ENCODE measurements at regions not wholly inside any gene's neighbourhood (a gene's known extent, or its start where the extent isn't known, plus 50 kb on each side); places are given as distances from the start of the nearest gene placed in this dataset.

- no peak for DNase-seq (ENCODE audit: insufficient read length, low spot score)
- TF ChIP-seq CTCF (IDR thresholded peaks at IDR 0.05; ENCODE audit: insufficient read depth, missing control alignments) = no peak
- FAIRE-seq = no peak
These were observed 905.4 kb downstream of the ROBO2 start for GRCh38 chr3:77945320-77945719.

- DNase-seq (ENCODE audit: insufficient read length, low spot score) (no peak), FAIRE-seq (no peak)
- no peak for TF ChIP-seq CTCF (IDR thresholded peaks at IDR 0.05; ENCODE audit: insufficient read depth, missing control alignments)
These were observed 907.8 kb downstream of the ROBO2 start for GRCh38 chr3:77947671-77948070.

GRCh38 chr3:77967621-77968020, 927.7 kb downstream of the ROBO2 start:
- no peak for FAIRE-seq
- no peak for DNase-seq (ENCODE audit: insufficient read length, low spot score)
- TF ChIP-seq CTCF (IDR thresholded peaks at IDR 0.05; ENCODE audit: insufficient read depth, missing control alignments) = no peak

- no peak for TF ChIP-seq CTCF (IDR thresholded peaks at IDR 0.05; ENCODE audit: insufficient read depth, missing control alignments)
- no peak for FAIRE-seq
These were observed 936.2 kb downstream of the ROBO2 start for GRCh38 chr3:77976079-77976478.

GRCh38 chr3:78003090-78003489, 963.2 kb downstream of the ROBO2 start:
- no peak for TF ChIP-seq CTCF (IDR thresholded peaks at IDR 0.05; ENCODE audit: insufficient read depth, missing control alignments)
- no peak for DNase-seq (ENCODE audit: insufficient read length, low spot score)
- no peak for FAIRE-seq

More at GRCh38 chr3:77976079-77976478, 936.2 kb downstream of the ROBO2 start:
- no peak for DNase-seq (ENCODE audit: insufficient read length, low spot score)

- DNase-seq (ENCODE audit: insufficient read length, low spot score) = no peak
- FAIRE-seq = no peak
- no peak for TF ChIP-seq CTCF (IDR thresholded peaks at IDR 0.05; ENCODE audit: insufficient read depth, missing control alignments)
These were observed 964.7 kb downstream of the ROBO2 start for GRCh38 chr3:78004571-78004970.

- no peak for FAIRE-seq
- DNase-seq (ENCODE audit: insufficient read length, low spot score) = no peak
- TF ChIP-seq CTCF (IDR thresholded peaks at IDR 0.05; ENCODE audit: insufficient read depth, missing control alignments) = no peak
These were observed 973.8 kb downstream of the ROBO2 start for GRCh38 chr3:78013653-78014052.

All from D721Med (cell line).